GM23248 (cell line): ENCODE measurements at regions not wholly inside any gene's neighbourhood (a gene's known extent, or its start where the extent isn't known, plus 50 kb on each side); places are given as distances from the start of the nearest gene placed in this dataset.

Experiments
- EZH2 ChIP-seq: fragments of 200-600 bp; sonication (generic); IDR thresholded peaks from 2 replicates; pipeline ENCODE4 v1.6.1; 2018; ENCODE audit warnings: antibody characterized with exemption, mild to moderate bottlenecking; ENCODE audit not compliant: insufficient read depth, poor library complexity, severe bottlenecking
- EZH2phosphoT487 ChIP-seq: fragments of 200-600 bp; sonication (generic); IDR thresholded peaks from 2 replicates; pipeline ENCODE4 v1.6.1; 2018; ENCODE audit warnings: antibody characterized with exemption, moderate library complexity, mild to moderate bottlenecking, low read depth; ENCODE audit not compliant: insufficient read depth

GRCh38 chr5:67455970-67456369 is 259.4 kb upstream of the CD180 start:
- TF ChIP-seq EZH2, result no peak
- no peak for TF ChIP-seq EZH2phosphoT487
